NCI-H2029 treated with DMSO at 0.1 percent for 48 hours (cell line): ENCODE measurements at regions not wholly inside any gene's neighbourhood (a gene's known extent, or its start where the extent isn't known, plus 50 kb on each side); places are given as distances from the start of the nearest gene placed in this dataset.

ENCODE experiments used
- DNase-seq: peaks from one replicate; lab custom pipeline; 2025; lab: John Stamatoyannopoulos, UW

DNA sequence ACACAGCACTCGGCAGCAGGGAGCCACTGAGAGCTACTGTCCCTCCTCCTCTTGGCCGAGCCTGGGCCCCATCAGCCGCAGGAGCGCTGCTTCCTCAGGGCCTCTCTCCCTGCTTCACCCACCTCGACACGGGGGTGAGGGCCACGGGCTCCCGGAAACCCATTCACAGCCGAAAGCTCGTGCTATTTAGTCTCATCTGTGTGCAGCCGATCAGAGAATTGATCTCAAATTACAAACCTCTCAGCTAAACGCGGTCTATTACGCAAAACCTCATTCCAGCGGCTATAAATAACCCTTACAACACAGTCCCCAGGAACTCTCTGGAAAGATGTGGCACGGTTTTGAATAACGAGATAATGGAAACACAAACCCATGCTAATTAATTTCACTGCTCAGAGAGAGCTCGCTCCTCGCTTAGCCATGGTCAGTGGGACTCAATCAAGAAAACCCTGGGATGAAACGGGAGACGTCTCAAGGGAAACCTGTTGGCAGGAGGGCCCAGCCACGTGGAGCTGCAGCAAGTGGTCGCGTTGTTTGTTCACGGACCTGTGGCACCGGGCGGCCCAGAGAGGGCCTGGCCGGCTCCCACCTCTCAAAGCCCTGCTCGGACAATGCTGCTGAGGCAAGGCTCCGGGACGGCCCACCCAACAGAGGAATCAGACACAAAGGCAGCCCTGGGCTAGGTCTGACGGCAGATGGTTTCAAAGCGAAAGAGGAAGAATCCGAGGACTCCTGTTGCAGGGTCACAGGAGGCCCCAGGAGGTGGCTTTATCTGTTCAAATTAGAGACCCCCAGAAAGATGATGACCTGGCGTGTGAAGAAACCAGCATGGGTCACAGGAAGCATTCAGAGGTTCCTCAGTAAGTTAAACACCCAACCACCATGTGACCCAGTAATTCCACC is 210.5 kb downstream of the CTTN start:
- no peak for DNase-seq

- DNase-seq = no peak
Measured at GRCh38 chr11:70610566-70611565, 212.5 kb downstream of the CTTN start.

GRCh38 chr11:70611821-70612220 is 213.5 kb downstream of the CTTN start:
- DNase-seq = no peak

DNA sequence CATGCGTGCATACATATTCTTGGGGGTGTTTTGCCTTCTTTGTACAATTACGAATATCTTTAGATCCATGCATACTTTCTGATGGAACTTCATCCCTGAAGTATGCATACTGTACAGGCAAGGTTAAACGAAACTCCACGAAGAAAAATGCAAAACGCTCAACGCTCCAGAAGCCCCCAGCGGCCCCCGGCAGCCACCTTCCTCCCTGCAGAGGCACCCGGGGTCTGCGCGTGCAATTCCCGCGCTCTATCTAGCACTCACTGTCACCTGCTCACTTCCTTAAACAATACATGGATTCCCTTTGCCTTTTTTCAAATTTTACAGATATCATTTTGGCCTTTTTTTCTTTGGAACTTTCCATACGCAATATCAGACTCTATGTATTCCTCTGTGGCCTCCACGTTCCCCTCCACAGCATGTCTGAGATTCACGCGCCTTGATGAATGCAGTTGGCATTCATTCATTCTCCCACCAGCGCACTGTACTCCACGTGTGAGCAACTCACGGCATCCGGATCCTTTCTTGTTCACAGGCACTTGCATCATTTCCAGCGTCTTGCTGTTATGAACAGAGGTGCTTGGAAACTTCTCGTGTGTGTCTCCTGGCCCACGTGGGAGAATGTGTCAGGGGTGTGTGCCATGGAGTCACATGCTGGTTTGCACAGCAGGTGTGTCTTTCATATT is 214.3 kb downstream of the CTTN start:
- DNase-seq = no peak

DNA sequence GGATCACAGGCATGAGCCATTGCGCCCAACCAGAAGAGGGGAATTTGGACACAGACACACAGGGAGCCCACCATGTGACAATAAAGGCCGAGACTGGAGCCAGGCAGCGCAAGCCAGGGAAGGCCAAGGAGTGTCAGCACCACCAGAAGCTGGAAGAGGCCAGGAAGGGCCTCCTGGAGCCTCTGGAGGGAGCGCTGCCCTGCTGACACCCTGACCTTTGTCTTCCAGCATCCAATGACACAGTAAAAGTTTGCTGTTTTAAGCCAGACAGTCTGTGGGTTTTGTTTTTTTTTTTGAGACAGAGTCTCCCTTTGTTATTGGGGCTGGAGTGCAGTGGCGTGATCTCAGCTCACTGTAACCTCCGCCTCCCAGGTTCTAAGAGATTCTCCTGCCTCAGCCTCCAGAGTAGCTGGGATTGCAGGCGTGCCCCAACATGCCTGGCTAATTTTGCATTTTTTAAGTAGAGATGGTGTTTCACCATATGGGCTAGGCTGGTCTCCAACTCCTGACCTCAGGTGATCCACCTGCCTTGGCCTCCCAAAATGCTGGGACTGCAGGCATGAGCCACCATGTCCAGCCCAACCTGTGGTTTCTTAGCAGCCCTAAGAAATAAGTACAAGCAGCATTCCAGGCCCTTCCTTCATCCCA is 215.8 kb downstream of the CTTN start:
- no peak for DNase-seq

GRCh38 chr11:70615036-70615875 is 216.9 kb downstream of the CTTN start:
- DNase-seq = no peak

DNA sequence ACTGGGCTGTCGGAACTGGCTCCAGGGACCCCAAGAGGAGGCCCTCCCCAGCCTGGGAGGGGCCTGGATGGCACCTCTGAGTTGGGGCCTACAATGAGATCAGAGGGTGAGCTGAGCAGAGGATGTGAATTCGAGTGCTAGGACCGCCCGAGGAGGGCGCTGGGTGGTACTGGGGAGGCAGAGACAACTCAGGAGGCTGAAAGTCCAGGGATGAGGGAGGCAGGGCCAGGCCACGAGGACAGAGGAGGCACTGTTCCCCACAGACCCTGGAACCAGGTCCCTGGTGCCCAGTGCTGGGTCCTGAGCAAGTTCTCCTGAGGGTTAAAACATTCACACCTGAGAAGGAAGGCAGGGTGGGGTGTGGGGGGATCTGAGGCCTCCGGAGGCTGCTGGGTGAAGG is 218.0 kb downstream of the CTTN start:
- DNase-seq = no peak

- DNase-seq = no peak
Measured at GRCh38 chr11:70616938-70617654, 218.8 kb downstream of the CTTN start.

- DNase-seq = no peak
Measured at GRCh38 chr11:70618431-70619101, 220.2 kb downstream of the CTTN start.

GRCh38 chr11:70619591-70619990 is 221.3 kb downstream of the CTTN start:
- no peak for DNase-seq

GRCh38 chr11:70620510-70621184 is 222.3 kb downstream of the CTTN start:
- DNase-seq = no peak

DNA sequence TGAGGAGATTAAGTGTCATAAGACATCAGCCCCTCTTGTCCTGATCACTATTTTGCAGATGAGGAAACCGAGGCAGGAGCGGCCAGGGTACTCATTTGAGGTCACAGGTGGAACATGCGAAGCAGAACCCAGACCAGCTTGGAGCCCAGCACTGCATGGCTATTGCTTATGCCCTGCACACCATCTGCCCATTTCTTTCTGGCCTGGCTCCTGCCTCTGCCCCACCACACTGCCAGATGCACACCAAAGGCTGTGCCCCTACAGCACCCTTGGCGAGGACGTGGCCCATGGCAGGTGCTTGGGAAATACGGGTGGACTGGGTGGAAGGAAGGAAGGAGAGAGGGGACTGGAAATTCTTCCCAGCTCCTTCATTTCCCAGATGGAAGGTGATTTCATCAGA is 222.9 kb downstream of the CTTN start:
- DNase-seq = no peak

DNA sequence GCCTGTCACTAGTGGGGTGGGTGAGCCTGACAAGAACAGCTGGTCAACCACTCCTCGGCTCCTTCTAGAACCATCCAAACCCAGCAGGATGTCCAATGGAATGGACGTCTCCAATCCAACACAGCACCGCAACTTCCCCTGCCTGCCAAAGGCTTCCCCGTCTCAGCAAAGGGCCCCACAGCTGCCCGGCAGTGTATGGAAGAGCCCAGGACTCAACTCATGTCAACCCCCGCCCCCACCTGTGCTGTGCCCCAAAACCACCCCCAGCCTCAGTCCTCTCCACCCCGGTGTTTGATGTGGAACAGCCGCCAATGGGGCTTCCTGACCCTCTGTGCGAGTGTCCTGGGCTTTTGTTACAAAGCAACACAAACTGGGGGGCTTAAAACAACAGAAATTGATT is 223.8 kb downstream of the CTTN start:
- DNase-seq = no peak

DNA sequence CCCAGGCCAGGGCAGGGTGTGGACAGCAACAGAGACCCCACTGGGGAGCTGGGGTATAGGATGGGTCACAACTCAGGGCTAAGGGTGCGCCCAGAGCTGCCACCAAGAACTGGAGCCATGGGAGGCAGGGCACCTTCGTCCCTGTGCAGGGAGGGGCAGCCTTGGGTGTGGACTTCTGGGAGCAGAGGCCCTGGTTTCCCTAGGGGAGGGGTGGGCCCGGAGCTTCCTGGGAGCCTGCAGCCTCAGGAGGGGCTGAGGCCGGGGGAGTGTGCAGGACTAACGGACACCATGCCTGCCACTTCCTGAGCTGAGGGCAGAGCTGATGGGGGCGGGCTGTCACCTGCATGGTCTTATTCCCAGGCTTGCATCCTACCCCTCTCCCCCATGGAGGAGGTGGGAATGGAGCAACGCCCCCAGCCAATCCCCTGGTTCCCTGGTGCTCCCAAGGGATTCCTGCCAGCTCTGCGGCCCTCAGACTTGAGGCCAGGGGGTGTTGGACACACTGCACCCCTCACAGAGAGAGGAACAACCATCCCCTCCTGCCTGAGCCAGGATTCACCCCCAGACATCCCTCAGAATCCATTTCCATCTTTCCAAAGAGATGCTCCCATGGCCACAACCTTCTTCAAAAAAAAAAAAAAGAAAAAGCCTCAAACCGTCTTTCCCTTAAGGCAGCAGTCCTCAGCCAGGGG is 225.7 kb downstream of the CTTN start:
- DNase-seq = no peak

DNA sequence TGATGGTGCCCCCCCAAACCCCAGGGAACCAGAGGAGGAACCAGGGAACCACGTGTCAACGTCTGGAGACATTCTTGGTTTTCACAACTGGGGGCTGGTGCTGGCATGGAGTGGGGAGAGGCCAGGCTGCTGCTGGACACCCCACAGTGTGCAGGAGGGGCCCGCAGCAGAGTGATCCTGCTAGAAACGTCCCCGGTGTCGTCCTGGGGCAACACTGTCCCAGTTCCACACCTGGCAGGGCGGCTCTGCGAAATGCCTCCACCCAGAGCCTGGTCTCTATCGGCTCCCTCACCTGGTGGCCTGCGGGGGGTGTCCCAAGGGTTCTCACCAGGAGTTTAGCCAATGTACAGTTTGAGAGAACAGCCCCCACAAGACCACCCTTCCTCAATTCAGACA is 226.3 kb downstream of the CTTN start:
- no peak for DNase-seq

DNA sequence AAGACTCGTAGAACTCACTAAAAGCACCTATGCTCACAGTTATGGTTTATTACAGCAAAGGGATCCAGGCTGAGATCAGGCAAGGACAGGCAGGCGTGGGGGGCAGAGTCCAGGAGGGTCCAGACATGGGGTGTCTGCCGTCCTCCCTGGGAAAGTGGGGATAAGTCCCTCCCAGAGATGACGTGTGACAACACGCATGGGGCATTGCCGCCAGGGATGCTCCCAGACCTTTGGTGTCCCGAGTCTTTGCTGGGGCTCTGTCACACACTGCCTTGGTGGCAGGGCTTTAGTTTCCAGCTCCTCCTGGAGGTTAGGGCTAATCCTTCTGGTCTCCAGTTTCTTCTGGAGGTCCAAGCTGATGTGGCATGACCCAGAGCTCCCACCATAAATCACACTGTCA is 226.7 kb downstream of the CTTN start:
- no peak for DNase-seq

- no peak for DNase-seq
Measured at GRCh38 chr11:70625582-70626518, 227.5 kb downstream of the CTTN start.
